D721Med (cell line): ENCODE measurements at regions not wholly inside any gene's neighbourhood (a gene's known extent, or its start where the extent isn't known, plus 50 kb on each side); places are given as distances from the start of the nearest gene placed in this dataset.

ENCODE experiments used
- DNase-seq: peaks from one replicate; pipeline ENCODE4 v3.0.0; 2011; ENCODE audit warnings: low spot score; ENCODE audit not compliant: insufficient read length
- FAIRE-seq: peaks from 2 replicates; lab custom pipeline; 2011; peaks lifted over from hg19 to GRCh38; lab: Jason Lieb, UNC
- TF ChIP-seq, protein P1 (sequence below): IDR thresholded peaks from 2 replicates; pipeline ENCODE4 v1.5.1; 2012; ENCODE audit warnings: mild to moderate bottlenecking, control low read depth; ENCODE audit not compliant: insufficient read depth; ENCODE audit errors: missing control alignments

DNA sequence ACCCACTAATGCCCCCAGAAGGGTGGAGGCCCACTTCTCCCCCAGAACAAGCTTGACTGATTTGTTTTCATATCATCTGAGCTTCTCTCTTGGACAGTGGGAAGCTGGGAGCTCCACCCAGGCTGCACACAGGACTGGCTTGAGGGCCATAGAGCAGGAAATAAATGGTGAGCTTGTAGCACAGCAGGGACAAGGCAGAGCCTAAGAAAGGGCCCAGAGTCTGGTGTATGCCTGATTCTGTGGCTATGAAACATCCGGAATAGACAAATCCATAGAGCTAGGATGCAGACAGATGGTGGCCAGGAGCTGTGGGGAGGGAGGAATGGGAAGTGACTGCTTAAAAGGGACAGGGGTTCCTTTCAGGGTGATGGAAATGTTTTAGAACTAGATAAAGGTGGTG is 79.0 kb downstream of the ARL6IP4 start:
- no peak for DNase-seq
- TF ChIP-seq, protein P1, sequence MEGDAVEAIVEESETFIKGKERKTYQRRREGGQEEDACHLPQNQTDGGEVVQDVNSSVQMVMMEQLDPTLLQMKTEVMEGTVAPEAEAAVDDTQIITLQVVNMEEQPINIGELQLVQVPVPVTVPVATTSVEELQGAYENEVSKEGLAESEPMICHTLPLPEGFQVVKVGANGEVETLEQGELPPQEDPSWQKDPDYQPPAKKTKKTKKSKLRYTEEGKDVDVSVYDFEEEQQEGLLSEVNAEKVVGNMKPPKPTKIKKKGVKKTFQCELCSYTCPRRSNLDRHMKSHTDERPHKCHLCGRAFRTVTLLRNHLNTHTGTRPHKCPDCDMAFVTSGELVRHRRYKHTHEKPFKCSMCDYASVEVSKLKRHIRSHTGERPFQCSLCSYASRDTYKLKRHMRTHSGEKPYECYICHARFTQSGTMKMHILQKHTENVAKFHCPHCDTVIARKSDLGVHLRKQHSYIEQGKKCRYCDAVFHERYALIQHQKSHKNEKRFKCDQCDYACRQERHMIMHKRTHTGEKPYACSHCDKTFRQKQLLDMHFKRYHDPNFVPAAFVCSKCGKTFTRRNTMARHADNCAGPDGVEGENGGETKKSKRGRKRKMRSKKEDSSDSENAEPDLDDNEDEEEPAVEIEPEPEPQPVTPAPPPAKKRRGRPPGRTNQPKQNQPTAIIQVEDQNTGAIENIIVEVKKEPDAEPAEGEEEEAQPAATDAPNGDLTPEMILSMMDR, result no peak
- no peak for FAIRE-seq

DNA sequence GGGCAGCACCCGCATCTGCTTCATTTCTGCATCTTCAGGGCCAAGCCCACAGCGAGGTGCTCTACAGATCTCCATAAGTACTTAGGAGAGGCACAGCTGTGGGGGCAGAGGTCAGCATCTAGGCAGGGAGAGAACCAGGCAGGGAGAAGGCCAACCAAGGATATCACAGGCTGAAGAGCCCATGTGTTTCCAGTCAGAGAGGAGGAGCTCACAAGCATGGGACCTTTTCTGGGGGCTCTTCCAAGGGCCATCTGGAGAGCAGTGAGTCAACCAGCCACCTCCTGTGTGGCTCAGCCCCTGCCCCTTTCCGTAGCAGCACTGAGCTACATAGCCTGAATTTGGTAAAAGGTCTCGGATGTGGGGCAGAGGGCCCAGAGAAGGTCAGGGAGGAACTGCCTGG is 78.5 kb downstream of the ARL6IP4 start:
- TF ChIP-seq, protein P1, result no peak
- DNase-seq (no peak), FAIRE-seq (no peak)

DNA sequence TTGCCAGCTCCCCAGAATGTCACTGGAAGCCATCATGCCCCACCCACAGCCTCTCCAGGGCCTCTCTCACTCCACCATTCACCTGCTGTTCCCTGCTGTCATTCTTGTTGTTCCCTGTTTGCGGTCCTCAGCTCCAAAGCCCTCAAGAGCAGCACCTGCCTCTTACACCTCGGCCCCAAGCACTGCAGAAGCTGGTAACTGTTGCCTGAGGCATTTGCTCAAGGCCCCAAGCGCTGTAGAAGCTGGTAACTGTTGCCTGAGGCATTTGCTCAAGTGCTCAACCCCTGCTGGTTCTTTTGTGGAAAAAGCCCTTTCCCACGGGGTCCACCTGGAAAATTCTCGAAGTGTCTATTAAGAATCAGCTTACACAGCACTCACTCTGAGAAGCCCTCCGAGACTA is 78.0 kb downstream of the ARL6IP4 start:
- FAIRE-seq (no peak), DNase-seq (no peak)
- TF ChIP-seq, protein P1, result no peak

DNA sequence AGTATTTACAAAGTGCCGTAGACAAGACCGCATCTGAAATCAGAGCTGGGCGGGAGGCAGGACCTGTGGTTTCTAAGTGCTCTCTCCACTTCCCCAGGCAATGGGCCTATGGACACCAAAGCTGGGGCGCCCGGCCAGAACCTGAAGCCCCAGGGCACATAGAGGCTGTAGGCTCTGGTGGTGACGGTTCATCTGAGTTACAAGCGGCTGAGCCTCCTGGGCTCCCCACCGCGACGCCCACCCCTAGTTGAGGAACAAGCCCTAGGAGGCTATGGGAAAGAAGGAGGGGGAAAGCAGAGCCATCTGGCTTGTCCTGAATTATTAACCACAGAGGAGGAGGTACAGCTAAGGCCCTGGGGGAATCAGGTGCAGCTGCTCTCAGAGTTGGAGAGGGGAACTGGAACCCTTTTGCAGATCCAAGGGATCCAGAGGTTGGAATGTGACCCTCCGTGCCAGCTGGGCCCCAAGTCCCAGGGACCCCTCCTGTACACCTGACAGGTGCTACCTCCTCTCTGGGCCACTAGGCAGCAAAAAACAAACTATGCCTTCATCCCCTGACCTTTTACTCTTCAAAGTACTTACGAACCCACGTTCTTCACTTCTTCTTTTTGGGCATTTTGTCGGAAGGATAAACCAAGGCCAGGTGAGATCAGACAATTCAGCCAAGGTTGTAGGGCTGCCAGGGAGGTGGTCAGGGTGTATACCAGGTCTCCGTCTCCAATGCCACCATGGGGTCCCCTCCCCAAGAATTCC is 77.2 kb downstream of the ARL6IP4 start:
- DNase-seq (no peak), FAIRE-seq (no peak)
- TF ChIP-seq, protein P1, result no peak

DNA sequence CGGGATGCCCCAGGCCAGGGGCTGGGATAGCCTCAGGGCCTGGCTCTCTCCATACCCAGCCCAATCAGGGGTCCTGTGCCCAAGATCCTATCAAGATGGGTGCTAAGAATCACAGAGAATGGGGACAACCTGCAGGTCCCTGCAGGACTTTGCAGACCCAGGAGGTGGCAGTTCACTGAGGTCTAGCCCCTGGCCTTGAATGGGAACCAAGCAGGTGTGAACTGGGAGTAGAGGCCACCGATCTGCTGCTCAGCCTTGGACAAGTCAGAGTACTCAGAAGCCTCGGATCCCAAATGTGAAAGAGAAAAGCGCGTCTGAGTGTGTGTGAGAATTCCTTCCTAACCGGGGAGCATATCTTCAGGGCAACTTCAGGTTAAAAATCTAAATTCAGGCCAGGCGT is 76.2 kb downstream of the ARL6IP4 start:
- DNase-seq, result no peak
- no peak for FAIRE-seq
- TF ChIP-seq, protein P1, result no peak

DNA sequence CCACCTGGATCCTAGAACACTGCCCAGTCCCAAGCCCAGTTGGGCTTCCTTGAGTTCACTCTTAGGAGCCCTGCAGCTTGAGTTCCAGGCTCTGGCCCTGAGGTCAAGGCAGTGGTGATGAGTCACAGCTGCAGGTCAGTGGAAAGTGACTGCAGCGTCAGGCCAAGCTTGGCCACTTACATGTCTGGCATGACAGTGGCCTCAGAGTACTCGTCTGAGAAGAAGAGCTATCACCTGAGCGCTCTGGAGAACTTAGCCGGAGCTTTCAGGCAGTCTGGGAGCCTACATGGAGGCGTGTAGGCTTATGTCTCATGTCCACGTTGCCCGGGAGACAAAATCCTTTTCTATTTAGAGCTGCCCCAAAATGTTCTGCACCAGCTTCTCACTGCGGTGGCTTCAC is 75.6 kb downstream of the ARL6IP4 start:
- no peak for DNase-seq
- TF ChIP-seq, protein P1, result no peak
- FAIRE-seq, result no peak

DNA sequence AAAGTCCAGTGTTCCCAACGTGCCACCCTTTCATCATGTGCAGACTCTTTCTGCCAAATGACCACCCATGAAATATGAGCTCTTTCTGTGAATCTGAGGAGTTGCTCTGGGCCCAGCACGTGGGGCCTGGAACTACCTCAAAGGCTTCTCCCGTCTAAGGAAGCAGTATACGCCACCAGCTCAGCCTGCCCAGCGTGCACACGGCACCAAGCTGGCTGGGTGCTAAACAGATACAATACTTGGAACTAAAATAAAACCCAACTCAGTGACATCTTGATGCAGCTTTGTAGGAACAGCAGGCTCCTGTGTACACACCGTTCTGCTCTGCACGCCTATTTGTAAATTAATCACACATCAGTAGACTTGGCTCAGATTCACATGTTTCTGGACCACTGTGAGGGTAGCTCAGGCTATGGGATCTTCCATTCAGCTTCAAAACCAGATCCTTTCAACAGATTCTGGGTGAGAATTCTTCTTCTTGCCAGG is 74.8 kb downstream of the ARL6IP4 start:
- TF ChIP-seq, protein P1, result no peak
- FAIRE-seq (no peak), DNase-seq (no peak)
